A673 (cell line): ENCODE measurements at regions not wholly inside any gene's neighbourhood (a gene's known extent, or its start where the extent isn't known, plus 50 kb on each side); places are given as distances from the start of the nearest gene placed in this dataset.

Experiments
- BruUV-seq: library from RNA; stranded (reverse); fragments of 400-500 nt; replicated peaks from 2 replicates; lab custom pipeline; 2021; lab: Mats Ljungman, UMichigan
- CTCF ChIA-PET: fragments of 300-600 bp; sonication (Branson Sonifier 250); formaldehyde crosslinking; loops from one replicate; lab custom pipeline; 2022; ENCODE audit warnings: antibody characterized with exemption; lab: Charles Lee
- POLR2A ChIA-PET: fragments of 300-600 bp; sonication (Branson Sonifier 250); formaldehyde crosslinking; loops from one replicate; lab custom pipeline; 2022; ENCODE audit warnings: antibody characterized with exemption; ENCODE audit not compliant: low non-redundant PET; lab: Charles Lee
- DNase-seq: peaks from one replicate; pipeline ENCODE4 v3.0.0-alpha.2; 2015; ENCODE audit warnings: low spot score
- H3K27ac ChIP-seq: fragments of 200-600 bp; sonication (generic); 2 replicates; pipeline ENCODE4 v1.5.1; 2016; ENCODE audit warnings: mixed run types, low read depth, mild to moderate bottlenecking, mixed read lengths, antibody characterized with exemption, low read length; ENCODE audit not compliant: poor library complexity, severe bottlenecking
- H3K27me3 ChIP-seq: fragments of 200-600 bp; sonication (generic); replicated peaks from 2 replicates; pipeline ENCODE4 v1.6.1; 2017; ENCODE audit warnings: mixed run types, low read depth, mild to moderate bottlenecking, mixed read lengths, antibody characterized with exemption, low read length; ENCODE audit not compliant: insufficient read depth, poor library complexity
- H3K36me3 ChIP-seq: fragments of 200-600 bp; sonication (generic); 2 replicates; pipeline ENCODE4 v1.6.1; 2016; ENCODE audit warnings: mixed run types, mild to moderate bottlenecking, mixed read lengths, antibody characterized with exemption, low read length; ENCODE audit not compliant: insufficient read depth, poor library complexity, severe bottlenecking
- H3K4me1 ChIP-seq: fragments of 200-600 bp; sonication (generic); 2 replicates; pipeline ENCODE4 v1.6.1; 2017; ENCODE audit warnings: mixed run types, mild to moderate bottlenecking, mixed read lengths, antibody characterized with exemption, low read length; ENCODE audit not compliant: insufficient read depth, poor library complexity, severe bottlenecking
- H3K4me3 ChIP-seq: fragments of 200-600 bp; sonication (generic); 2 replicates; pipeline ENCODE4 v1.5.1; 2016; ENCODE audit warnings: low read depth, mixed run types, mild to moderate bottlenecking, mixed read lengths, low read length; ENCODE audit not compliant: poor library complexity, severe bottlenecking
- H3K9me3 ChIP-seq: fragments of 200-600 bp; sonication (generic); 2 replicates; pipeline ENCODE4 v1.6.1; 2016; ENCODE audit warnings: mixed run types, low read depth, mild to moderate bottlenecking, mixed read lengths, antibody characterized with exemption, low read length; ENCODE audit not compliant: poor library complexity, severe bottlenecking
- EZH2 ChIP-seq: fragments of 200-600 bp; sonication (generic); IDR thresholded peaks from 2 replicates; pipeline ENCODE4 v1.6.1; 2017; ENCODE audit warnings: borderline replicate concordance, low read depth, mild to moderate bottlenecking, mixed read lengths, antibody characterized with exemption, low read length; ENCODE audit not compliant: poor library complexity, severe bottlenecking
- intact Hi-C: fragments of 100-400 bp; cut with micrococcal nuclease; formaldehyde crosslinking; loops from one replicate; pipeline ENCODE4 v1.10.0; 2022; ENCODE audit not compliant: unreplicated experiment
- TF ChIP-seq, protein P1 (sequence below): fragments of 300-800, 200-600 bp; sonication (generic); conservative IDR thresholded peaks from 2 replicates; pipeline ENCODE4 v1.5.1; 2017; ENCODE audit warnings: low read depth, mild to moderate bottlenecking, antibody characterized with exemption, low read length, moderate library complexity, mixed read lengths

DNA sequence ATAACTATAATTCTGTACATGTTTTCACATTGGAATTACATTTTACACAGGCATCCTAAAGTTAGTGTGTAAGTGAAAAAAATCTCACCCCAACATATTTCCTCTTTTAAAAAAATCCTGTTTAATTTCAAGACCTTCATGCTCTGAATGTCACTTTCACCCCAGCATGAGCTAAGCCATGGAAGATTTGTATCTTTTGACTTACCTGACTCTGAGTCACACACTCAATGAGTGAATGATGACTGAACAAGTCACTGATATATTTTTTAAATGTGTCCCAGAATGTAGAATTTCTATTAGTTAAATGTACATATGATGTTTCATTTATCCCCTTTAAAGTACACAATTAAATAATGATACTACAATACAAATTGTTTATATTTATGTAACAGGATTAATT, 199.9 kb upstream of the RBMS3 start:
- TF ChIP-seq, protein P1, sequence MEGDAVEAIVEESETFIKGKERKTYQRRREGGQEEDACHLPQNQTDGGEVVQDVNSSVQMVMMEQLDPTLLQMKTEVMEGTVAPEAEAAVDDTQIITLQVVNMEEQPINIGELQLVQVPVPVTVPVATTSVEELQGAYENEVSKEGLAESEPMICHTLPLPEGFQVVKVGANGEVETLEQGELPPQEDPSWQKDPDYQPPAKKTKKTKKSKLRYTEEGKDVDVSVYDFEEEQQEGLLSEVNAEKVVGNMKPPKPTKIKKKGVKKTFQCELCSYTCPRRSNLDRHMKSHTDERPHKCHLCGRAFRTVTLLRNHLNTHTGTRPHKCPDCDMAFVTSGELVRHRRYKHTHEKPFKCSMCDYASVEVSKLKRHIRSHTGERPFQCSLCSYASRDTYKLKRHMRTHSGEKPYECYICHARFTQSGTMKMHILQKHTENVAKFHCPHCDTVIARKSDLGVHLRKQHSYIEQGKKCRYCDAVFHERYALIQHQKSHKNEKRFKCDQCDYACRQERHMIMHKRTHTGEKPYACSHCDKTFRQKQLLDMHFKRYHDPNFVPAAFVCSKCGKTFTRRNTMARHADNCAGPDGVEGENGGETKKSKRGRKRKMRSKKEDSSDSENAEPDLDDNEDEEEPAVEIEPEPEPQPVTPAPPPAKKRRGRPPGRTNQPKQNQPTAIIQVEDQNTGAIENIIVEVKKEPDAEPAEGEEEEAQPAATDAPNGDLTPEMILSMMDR = no peak
- H3K4me3 ChIP-seq = no peak overlapping the region
- ChIA-PET POLR2A (no interaction called here), CTCF (no interaction called here)
- no peak overlapping the region for H3K27ac ChIP-seq
- H3K36me3 ChIP-seq = no peaks in the 10 kb centered on the region
- intact Hi-C loops = no loop called here
- no TSS peak for BruUV-seq
- no peaks in the 10 kb centered on the region for H3K9me3 ChIP-seq
- peaks cover 6% of the 10 kb centered on the region for H3K27me3 ChIP-seq
- DNase-seq = no peak
- H3K4me1 ChIP-seq = no peaks in the 10 kb centered on the region

DNA sequence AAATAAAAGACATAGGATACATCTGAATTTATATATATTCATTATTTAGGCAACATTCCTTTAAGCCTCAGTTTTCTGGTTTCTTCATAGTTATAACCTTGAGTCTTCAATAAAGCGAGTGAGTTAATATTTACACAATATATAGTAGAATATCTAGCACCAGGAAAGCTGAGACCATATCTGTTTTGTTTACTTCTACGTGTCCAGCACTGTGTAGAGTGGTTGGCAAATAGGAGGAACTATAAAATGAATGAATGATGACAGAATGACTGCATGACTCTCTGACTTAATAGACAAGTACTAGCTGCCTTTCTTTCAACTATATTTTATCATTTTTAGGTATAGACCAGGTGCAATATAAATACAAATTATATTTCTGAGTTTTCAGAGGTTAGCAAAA, 197.8 kb upstream of the RBMS3 start:
- ChIA-PET CTCF (no interaction called here), POLR2A (no interaction called here)
- Histone ChIP-seq H3K27me3 (peaks cover 6% of the 10 kb centered on the region), H3K27ac (no peak overlapping the region), H3K9me3 (no peaks in the 10 kb centered on the region), H3K36me3 (no peaks in the 10 kb centered on the region), H3K4me1 (no peaks in the 10 kb centered on the region), H3K4me3 (no peak overlapping the region)
- no peak for TF ChIP-seq EZH2
- TF ChIP-seq, protein P1 = no peak
- intact Hi-C loops = no loop called here
- no TSS peak for BruUV-seq
- no peak for DNase-seq

DNA sequence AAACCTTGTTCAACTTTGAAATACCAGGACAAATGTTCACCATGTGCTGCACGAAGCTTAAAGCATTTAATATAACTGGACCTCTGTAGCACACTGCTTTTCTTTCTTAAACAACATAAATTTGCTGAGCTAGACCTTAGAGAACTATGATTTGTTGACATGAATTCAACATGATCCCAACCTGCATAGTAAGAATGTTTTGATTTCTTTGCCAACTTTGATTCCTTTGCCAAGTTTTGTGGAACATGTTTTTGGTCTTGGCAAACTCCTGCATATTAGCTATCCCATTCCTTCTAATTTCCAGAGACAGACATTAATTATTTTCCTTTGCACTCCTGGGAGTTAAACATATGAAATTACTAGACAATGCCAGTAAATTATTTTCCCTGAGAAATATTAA, 197.2 kb upstream of the RBMS3 start:
- intact Hi-C loops = no loop called here
- CTCF ChIA-PET = no interaction called here
- Histone ChIP-seq H3K27me3 (peaks cover 2% of the 10 kb centered on the region), H3K9me3 (no peaks in the 10 kb centered on the region), H3K27ac (no peak overlapping the region), H3K36me3 (no peaks in the 10 kb centered on the region), H3K4me3 (no peak overlapping the region), H3K4me1 (no peaks in the 10 kb centered on the region)
- TF ChIP-seq, protein P1 = no peak
- POLR2A ChIA-PET = no interaction called here
- DNase-seq = no peak
- no TSS peak for BruUV-seq
